ENCODE measurements at regions not wholly inside any gene's neighbourhood (a gene's known extent, or its start where the extent isn't known, plus 50 kb on each side); places are given as distances from the start of the nearest gene placed in this dataset.
"Not testable (repeated sequence)": the region's sequence is repeated elsewhere in the genome, so short reads cannot be mapped to it uniquely, and the experiment has no call there.

- Histone ChIP-seq H3K36me3 (ENCODE audit: insufficient read depth in 1 of 2, low read depth in 1 of 2) (no peaks in the 10 kb centered on the region), H3K9me3 (no peaks in the 10 kb centered on the region), H3K4me3 (no peak overlapping the region), H3K27ac (no peak overlapping the region), H3K27me3 (ENCODE audit: insufficient read depth in 3 of 3, low read length in 2 of 3) (no peaks in the 10 kb centered on the region), H3K4me1 (no peaks in the 10 kb centered on the region)
- DNase-seq (no peak), ATAC-seq (no peak)
- intact Hi-C loops (cut with DNase I): no loop called here
- TF ChIP-seq, protein P1, sequence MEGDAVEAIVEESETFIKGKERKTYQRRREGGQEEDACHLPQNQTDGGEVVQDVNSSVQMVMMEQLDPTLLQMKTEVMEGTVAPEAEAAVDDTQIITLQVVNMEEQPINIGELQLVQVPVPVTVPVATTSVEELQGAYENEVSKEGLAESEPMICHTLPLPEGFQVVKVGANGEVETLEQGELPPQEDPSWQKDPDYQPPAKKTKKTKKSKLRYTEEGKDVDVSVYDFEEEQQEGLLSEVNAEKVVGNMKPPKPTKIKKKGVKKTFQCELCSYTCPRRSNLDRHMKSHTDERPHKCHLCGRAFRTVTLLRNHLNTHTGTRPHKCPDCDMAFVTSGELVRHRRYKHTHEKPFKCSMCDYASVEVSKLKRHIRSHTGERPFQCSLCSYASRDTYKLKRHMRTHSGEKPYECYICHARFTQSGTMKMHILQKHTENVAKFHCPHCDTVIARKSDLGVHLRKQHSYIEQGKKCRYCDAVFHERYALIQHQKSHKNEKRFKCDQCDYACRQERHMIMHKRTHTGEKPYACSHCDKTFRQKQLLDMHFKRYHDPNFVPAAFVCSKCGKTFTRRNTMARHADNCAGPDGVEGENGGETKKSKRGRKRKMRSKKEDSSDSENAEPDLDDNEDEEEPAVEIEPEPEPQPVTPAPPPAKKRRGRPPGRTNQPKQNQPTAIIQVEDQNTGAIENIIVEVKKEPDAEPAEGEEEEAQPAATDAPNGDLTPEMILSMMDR (IDR thresholded peaks at IDR 0.05): no peak
- 83 to 90% (median 88%) methylated on average over 6 of the region's 6 CpGs for WGBS, 3 donors
These were observed 75.6 kb upstream of the VLDLR start for GRCh38 chr9:2545881-2546490.

DNA sequence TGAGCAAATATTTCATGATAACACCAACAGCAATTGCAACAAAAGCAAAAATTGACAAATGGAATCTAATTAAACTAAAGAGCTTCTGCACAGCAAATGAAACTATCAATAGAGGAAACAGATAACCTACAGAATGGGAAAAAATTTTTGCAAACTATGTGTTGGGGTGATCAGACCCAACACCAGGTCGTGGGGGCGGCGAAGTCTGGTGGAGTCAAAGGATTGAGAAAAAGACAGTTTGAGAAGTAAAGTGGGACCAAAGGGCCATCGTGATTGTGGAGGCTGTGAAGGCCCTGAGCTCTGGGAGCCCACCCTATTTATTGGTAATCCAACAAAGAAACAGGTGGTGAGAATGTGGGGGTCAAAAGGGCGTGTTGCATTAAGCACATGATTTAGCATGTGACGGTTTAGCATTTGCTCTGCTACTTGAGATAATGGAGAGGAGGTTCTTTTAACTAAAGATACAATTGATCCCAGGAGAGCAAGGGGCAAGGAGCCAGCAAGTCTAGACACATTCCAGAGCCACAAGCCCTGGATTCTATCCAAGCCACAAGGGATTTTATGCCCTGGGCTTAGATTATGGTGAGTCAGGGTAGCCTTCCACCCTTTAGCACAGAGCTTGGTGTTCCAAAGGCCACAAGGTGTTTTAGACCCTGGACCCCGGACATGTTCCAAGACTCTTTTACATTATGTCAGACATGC, 65.5 kb upstream of the VLDLR start:
- H3K9me3 ChIP-seq; ATAC-seq; H3K27ac ChIP-seq; H3K36me3 ChIP-seq (ENCODE audit: insufficient read depth in 1 of 2, low read depth in 1 of 2); DNase-seq; H3K4me3 ChIP-seq; H3K27me3 ChIP-seq (ENCODE audit: insufficient read depth in 3 of 3, low read length in 2 of 3): not testable (repeated sequence)
- H3K4me1 ChIP-seq: peaks cover 17% of the 10 kb centered on the region
- 73 to 87% (median 79%) methylated on average over 7 of the region's 7 CpGs for WGBS, 3 donors
- intact Hi-C loops (cut with DNase I): loop anchor here in 1 of 2 donors (10.0 kb wide), 1 partner anchor 51 kb away; no protein-coding TSS in a partner anchor

GRCh38 chr9:2557693-2558092, 63.9 kb upstream of the VLDLR start:
- no peaks in the 10 kb centered on the region for H3K27me3 ChIP-seq (ENCODE audit: insufficient read depth in 3 of 3, low read length in 2 of 3)
- H3K4me1 ChIP-seq: peaks cover 17% of the 10 kb centered on the region
- intact Hi-C loops (cut with DNase I): loop anchor here in 1 of 2 donors (10.0 kb wide), 1 partner anchor 53 kb away; no protein-coding TSS in a partner anchor
- no peaks in the 10 kb centered on the region for H3K9me3 ChIP-seq
- WGBS, 3 donors: 95 to 100% (median 96%) methylated on average over 1 of the region's 1 CpG
- no peak for DNase-seq
- no peaks in the 10 kb centered on the region for H3K36me3 ChIP-seq (ENCODE audit: insufficient read depth in 1 of 2, low read depth in 1 of 2)
- TF ChIP-seq, protein P1 (IDR thresholded peaks at IDR 0.05): no peak
- no peak for ATAC-seq
- no peak overlapping the region for H3K4me3 ChIP-seq
- no peak overlapping the region for H3K27ac ChIP-seq

DNA sequence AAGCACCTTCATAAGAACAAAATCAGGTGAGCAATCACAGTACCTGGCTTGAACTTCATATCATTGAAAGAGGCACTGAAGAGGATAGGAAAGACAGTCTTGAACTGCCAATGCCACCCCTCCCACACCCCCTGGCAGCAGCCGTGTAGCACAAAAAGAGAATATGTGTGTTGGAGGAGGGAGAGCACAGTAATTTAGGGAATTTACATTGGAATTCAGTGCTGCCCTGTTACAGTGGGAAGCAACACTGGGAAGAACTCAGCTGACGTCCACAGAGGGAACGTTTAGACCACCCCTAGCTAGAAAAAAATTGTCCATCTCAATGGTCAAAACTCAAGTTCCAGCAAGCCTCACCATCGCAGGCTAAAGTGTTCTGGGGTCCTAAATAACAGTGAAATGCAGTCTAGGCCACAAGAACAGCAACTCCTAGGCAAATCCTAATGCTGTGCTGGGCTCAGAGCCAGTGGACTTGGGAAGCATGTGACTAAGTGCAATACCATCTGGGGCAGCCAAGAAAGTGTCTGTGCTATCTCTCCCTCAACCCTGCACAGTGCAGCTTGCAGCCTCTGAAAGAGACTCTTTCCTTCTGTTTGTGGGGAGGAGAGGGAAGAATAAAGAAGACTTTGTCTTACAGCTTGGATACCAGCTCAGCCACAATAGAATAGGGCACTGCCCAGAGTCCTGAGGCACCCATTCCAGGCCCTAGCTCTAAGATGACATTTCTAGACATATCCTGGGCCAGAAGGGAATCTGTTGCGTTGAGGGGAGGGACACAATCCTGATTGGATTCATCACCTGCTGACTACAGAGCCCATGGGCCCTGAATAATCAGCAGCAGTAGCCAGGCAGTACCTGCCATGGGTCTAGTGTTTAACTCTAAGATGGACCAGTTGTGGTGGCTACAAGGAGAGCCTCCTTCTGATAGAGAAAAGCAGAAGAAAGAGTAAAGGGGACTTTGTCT, 62.1 kb upstream of the VLDLR start:
- H3K9me3 ChIP-seq: no peaks in the 10 kb centered on the region
- TF ChIP-seq, protein P1 (IDR thresholded peaks at IDR 0.05): no peak
- peak overlapping the region; percentile 31 for H3K27ac ChIP-seq
- ATAC-seq: peak; percentile 98 to 100 (median 99)
- no peaks in the 10 kb centered on the region for H3K36me3 ChIP-seq (ENCODE audit: insufficient read depth in 1 of 2, low read depth in 1 of 2)
- intact Hi-C loops (cut with DNase I): loop anchor here (2.0 to 10.0 kb wide), 3 partner anchors 19 to 65 kb away; no protein-coding TSS in a partner anchor
- peaks cover 17% of the 10 kb centered on the region for H3K4me1 ChIP-seq
- WGBS, 3 donors: 18 to 36% (median 20%) methylated on average over 5 of the region's 5 CpGs
- H3K27me3 ChIP-seq (ENCODE audit: insufficient read depth in 3 of 3, low read length in 2 of 3): no peaks in the 10 kb centered on the region
- peak; percentile 71 to 77 for DNase-seq
- H3K4me3 ChIP-seq: no peak overlapping the region
